ENCODE measurements at regions not wholly inside any gene's neighbourhood (a gene's known extent, or its start where the extent isn't known, plus 50 kb on each side); places are given as distances from the start of the nearest gene placed in this dataset.

GRCh38 chr9:88934876-88935535 lies 56.3 kb upstream of the S1PR3 start:
- DNase-seq = no peak

- no peak for DNase-seq
Measured at GRCh38 chr9:88936132-88936531, 55.1 kb upstream of the S1PR3 start.

- DNase-seq = no peak
Measured at GRCh38 chr9:88936668-88937067, 54.6 kb upstream of the S1PR3 start.

- DNase-seq = no peak
Measured at GRCh38 chr9:88937248-88937647, 54.0 kb upstream of the S1PR3 start.

GRCh38 chr9:88938189-88938588 lies 53.1 kb upstream of the S1PR3 start:
- DNase-seq = peak; percentile 12

Measured in DMS153 (cell line).